ENCODE measurements at regions not wholly inside any gene's neighbourhood (a gene's known extent, or its start where the extent isn't known, plus 50 kb on each side); places are given as distances from the start of the nearest gene placed in this dataset.

- H3K4me3 ChIP-seq = no peak overlapping the region
- FAIRE-seq = no peak
Measured at GRCh38 chr16:86337138-86337537, 173.2 kb upstream of the FOXF1 start.

DNA sequence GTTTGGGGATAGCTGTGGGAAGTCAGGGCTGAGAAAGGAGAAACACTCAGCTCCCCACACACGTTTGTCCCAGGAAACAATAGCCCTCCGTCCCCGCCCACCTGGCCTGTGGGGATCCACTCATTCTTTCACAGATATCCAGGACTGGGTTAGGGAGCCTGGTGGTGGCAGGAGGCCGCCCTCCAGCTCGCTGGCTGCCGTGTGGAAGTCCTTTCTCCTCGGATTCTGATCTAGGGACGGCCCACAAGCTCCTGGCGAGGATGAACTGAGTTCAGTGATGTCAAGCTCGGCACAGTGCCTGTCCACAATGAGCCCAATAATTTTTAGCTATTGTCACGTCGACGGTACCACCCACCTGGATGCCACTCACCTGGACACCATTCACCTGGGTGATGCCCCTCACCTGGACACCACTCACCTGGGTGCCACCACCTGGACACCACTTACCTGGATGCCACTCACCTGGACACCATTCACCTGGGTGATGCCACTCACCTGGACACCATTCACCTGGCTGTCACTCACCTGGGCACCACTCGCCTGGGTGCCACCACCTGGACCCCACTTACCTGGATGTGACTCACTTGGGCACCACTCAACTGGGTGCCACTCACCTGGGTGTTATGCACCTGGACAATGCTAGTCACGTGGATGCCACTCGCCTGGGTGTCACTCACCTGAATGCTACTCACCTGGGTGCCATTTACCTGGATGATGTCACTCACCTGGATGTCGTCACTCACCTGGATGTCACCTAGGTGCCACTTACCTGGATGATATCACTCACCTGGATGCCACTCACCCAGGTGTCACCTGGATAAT lies 172.5 kb upstream of the FOXF1 start:
- Histone ChIP-seq H3K4me1 (no peaks in the 10 kb centered on the region), H3K27ac (no peak overlapping the region), H3K4me3 (no peak overlapping the region), H3K4me2 (no peak overlapping the region), H3K9me3 (no peaks in the 10 kb centered on the region)
- WGBS (ENCODE audit: missing lambda C conversion rate) = 23% methylated on average over 17 of the region's 17 CpGs
- CTCF ChIA-PET = interaction anchor here (1.8 kb wide), 1 partner anchor 180 kb away, joined by 9 read pairs; no protein-coding TSS in a partner anchor
- TF ChIP-seq SMC3 (IDR thresholded peaks at IDR 0.05) (no peak), EP300 (IDR thresholded peaks at IDR 0.05) (no peak), RNF2 (IDR thresholded peaks at IDR 0.05; ENCODE audit: borderline replicate concordance, low read depth) (no peak), ATOH8 (CRISPR knock-in tag; IDR thresholded peaks at IDR 0.05; ENCODE audit: low read depth) (no peak), CHD2 (IDR thresholded peaks at IDR 0.05; ENCODE audit: low read length, partially characterized antibody) (no peak)
- FAIRE-seq (no peak), DNase-seq (ENCODE audit: low read depth in 1 of 2, low spot score in 1 of 2) (no peak), ATAC-seq (no peak)
- POLR2A ChIA-PET = no interaction called here

More at GRCh38 chr16:86337138-86337537, 173.2 kb upstream of the FOXF1 start:
- WGBS (ENCODE audit: missing lambda C conversion rate) = 27% methylated on average over 6 of the region's 18 CpGs
- TF ChIP-seq, protein P1, sequence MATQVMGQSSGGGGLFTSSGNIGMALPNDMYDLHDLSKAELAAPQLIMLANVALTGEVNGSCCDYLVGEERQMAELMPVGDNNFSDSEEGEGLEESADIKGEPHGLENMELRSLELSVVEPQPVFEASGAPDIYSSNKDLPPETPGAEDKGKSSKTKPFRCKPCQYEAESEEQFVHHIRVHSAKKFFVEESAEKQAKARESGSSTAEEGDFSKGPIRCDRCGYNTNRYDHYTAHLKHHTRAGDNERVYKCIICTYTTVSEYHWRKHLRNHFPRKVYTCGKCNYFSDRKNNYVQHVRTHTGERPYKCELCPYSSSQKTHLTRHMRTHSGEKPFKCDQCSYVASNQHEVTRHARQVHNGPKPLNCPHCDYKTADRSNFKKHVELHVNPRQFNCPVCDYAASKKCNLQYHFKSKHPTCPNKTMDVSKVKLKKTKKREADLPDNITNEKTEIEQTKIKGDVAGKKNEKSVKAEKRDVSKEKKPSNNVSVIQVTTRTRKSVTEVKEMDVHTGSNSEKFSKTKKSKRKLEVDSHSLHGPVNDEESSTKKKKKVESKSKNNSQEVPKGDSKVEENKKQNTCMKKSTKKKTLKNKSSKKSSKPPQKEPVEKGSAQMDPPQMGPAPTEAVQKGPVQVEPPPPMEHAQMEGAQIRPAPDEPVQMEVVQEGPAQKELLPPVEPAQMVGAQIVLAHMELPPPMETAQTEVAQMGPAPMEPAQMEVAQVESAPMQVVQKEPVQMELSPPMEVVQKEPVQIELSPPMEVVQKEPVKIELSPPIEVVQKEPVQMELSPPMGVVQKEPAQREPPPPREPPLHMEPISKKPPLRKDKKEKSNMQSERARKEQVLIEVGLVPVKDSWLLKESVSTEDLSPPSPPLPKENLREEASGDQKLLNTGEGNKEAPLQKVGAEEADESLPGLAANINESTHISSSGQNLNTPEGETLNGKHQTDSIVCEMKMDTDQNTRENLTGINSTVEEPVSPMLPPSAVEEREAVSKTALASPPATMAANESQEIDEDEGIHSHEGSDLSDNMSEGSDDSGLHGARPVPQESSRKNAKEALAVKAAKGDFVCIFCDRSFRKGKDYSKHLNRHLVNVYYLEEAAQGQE (IDR thresholded peaks at IDR 0.05) = no peak
- TF ChIP-seq NR3C1 (IDR thresholded peaks at IDR 0.05) (no peak), JUNB (IDR thresholded peaks at IDR 0.05) (no peak)
- no peak for DNase-seq (ENCODE audit: low read depth in 1 of 2, low spot score in 1 of 2)
- CTCF ChIA-PET = interaction anchor here (1.8 kb wide), 1 partner anchor 180 kb away, joined by 9 read pairs; no protein-coding TSS in a partner anchor
- POLR2A ChIA-PET = no interaction called here
- ATAC-seq = no peak
- H3K9me3 ChIP-seq = no peaks in the 10 kb centered on the region
- H3K4me2 ChIP-seq = no peak overlapping the region
- no peaks in the 10 kb centered on the region for H3K4me1 ChIP-seq
- H3K27ac ChIP-seq = no peak overlapping the region

- Histone ChIP-seq H3K4me2 (no peak overlapping the region), H3K4me1 (no peaks in the 10 kb centered on the region), H3K27ac (no peak overlapping the region), H3K9me3 (no peaks in the 10 kb centered on the region), H3K4me3 (no peak overlapping the region)
- ATAC-seq (no peak), DNase-seq (ENCODE audit: low read depth in 1 of 2, low spot score in 1 of 2) (no peak), FAIRE-seq (no peak)
- TF ChIP-seq NR3C1 (IDR thresholded peaks at IDR 0.05) (no peak), HOXB5 (CRISPR knock-in tag; IDR thresholded peaks at IDR 0.05) (no peak), NFE2L2 (conservative IDR thresholded peaks at IDR 0.05; ENCODE audit: low read length) (no peak), KDM5A (IDR thresholded peaks at IDR 0.05) (no peak), CBX2 (IDR thresholded peaks at IDR 0.05; ENCODE audit: borderline replicate concordance, low read depth) (no peak), FOSL2 (IDR thresholded peaks at IDR 0.05) (no peak), FOSL2 (CRISPR knock-in tag; IDR thresholded peaks at IDR 0.05) (no peak), ZNF302 (CRISPR knock-in tag; IDR thresholded peaks at IDR 0.05) (no peak), HOXB13 (CRISPR knock-in tag; IDR thresholded peaks at IDR 0.05; ENCODE audit: low read depth) (no peak), FOSB (CRISPR knock-in tag; IDR thresholded peaks at IDR 0.05) (no peak), CHD4 (IDR thresholded peaks at IDR 0.05; ENCODE audit: borderline replicate concordance) (no peak), RARB (CRISPR knock-in tag; IDR thresholded peaks at IDR 0.05) (no peak), RNF2 (IDR thresholded peaks at IDR 0.05; ENCODE audit: borderline replicate concordance, low read depth) (no peak), BHLHE40 (IDR thresholded peaks at IDR 0.05; ENCODE audit: low read depth, low read length) (no peak), GATA3 (IDR thresholded peaks at IDR 0.05; ENCODE audit: borderline replicate concordance) (no peak), ESRRA (IDR thresholded peaks at IDR 0.05; ENCODE audit: borderline replicate concordance, low read length) (no peak), FOXS1 (CRISPR knock-in tag; IDR thresholded peaks at IDR 0.05) (no peak), HES2 (IDR thresholded peaks at IDR 0.05) (no peak), POLR2AphosphoS2 (conservative IDR thresholded peaks at IDR 0.05; ENCODE audit: low read length) (no peak), CHD2 (IDR thresholded peaks at IDR 0.05; ENCODE audit: low read length, partially characterized antibody) (no peak)
- TF ChIP-seq, protein P2, sequence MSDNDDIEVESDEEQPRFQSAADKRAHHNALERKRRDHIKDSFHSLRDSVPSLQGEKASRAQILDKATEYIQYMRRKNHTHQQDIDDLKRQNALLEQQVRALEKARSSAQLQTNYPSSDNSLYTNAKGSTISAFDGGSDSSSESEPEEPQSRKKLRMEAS (IDR thresholded peaks at IDR 0.05) = no peak
- POLR2A ChIA-PET = no interaction called here
- CTCF ChIA-PET = interaction anchor here (1.8 kb wide), 1 partner anchor 179 kb away, joined by 9 read pairs; no protein-coding TSS in a partner anchor
- WGBS (ENCODE audit: missing lambda C conversion rate) = 12% methylated on average over 4 of the region's 5 CpGs
Measured at GRCh38 chr16:86338403-86339115, 171.8 kb upstream of the FOXF1 start.

All from A549 (cell line).